MV-4-11 (cell line): ENCODE measurements at regions not wholly inside any gene's neighbourhood (a gene's known extent, or its start where the extent isn't known, plus 50 kb on each side); places are given as distances from the start of the nearest gene placed in this dataset.
A peak's percentile ranks its signal among the peaks of the same experiment; 100 is the strongest.

ENCODE experiments used
- DNase-seq: peaks from one replicate; lab custom pipeline; 2025; lab: John Stamatoyannopoulos, UW

DNA sequence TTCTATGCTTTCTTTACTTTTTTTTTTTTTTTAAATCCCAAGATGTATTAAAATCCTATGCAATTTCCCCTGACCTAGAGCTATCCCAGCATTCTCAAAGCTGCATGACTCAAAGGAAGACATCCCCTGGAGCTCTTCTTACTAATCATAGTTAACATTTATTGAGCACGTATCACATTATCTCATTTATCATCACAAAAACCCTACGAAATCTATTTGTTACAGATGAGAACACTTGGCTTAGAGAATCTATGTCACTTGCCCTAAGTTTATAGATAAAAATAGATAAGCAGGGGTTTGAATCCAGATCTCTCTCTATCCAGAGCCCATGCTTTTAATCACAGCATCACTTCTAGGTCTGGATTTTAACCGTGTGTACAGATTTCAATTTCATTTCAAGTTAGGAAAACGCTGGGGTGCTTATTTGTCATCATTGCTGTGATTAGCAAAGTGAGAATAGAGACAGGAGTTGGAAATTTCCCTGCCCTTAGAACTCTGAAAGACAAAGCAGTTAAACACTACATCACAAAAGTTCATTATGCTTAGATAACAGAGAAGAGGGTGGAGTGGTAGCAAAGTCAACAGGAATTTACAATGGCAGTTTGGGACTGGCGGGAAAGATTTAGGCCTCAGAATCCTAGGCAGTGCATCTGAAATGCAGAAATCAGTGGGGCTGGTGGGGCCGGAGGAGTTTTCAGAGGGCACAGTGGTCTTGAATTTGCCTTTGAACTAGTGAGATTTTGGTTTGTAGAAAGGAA is 177.7 kb upstream of the FRMD6 start:
- no peak for DNase-seq

GRCh38 chr14:51474854-51475253 is 176.9 kb upstream of the FRMD6 start:
- no peak for DNase-seq

- no peak for DNase-seq
Observed at GRCh38 chr14:51478175-51478621, 173.5 kb upstream of the FRMD6 start.

DNA sequence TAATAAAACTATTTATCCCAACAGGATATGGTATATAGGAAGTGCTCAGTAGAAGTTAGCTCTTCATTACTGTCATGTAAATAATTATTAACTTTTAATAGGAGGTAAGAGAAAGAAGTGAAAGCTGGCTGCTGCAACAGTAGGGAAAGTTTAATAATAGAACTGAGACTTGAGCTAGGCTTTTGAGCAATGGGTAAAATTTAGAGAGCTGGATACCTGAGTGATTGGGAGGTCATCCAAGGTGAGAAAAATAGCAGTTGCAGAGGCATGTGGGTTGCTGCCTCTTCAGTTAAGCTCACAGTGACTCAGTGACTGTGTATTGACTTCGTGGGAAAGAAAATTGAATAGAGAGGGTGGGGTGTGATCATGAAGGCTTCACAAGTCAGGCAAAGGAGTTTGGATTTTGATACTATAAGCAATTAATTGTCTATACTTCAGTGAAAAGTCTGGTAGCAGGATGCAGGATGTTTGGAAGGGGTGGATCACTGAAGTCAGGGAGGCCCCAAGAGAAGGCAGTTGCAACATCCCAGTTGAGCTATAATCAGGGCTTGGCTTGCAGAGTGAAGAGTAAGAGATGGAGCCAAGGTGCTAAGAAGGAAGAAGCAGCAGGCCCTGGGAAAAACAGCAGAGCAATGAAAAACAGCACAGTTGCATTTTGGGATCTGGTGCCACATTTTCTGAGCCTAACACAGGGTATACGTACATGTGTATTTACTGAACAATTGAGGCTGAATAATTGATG is 172.0 kb upstream of the FRMD6 start:
- DNase-seq = no peak

- DNase-seq = no peak
Observed at GRCh38 chr14:51481643-51482042, 170.1 kb upstream of the FRMD6 start.

DNA sequence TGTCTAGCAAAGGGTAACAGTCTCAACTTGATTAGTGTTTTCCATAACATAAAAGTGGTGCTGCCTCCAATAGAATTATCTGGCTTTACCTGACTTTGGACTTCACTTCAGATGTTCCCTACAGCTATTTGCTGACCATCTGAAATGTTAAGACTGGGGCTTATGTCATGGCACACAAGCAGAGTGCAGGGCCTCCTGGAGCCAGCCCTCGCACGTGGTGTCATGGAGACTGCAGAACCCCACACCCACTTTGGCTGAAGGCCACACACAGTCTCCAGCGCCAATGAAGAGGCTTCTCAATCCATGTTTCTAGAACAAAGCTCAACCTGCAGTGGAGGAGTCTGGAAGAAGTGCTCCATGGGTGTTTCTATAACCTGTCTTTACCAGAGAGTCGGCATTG is 169.6 kb upstream of the FRMD6 start:
- DNase-seq = no peak

GRCh38 chr14:51484485-51484884 is 167.2 kb upstream of the FRMD6 start:
- DNase-seq = no peak

DNA sequence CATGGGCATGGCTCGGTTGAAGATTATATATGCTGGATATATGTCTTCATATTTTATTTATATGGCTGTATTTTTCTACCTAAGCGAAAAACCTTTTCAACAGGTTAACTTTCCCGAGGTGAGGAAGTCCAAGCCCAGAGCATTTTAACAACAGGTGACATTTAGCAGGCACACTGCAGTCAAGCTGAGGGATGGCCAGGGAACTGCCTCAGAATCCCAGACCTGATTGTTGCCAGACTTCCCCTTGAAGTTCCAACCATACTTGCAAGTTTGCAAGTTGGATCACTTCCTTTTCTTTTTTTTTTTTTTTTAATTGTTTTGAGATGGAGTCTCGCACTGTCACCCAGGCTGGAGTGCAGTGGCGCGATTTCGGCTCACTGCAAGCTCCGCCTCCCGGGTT is 166.0 kb upstream of the FRMD6 start:
- no peak for DNase-seq

DNA sequence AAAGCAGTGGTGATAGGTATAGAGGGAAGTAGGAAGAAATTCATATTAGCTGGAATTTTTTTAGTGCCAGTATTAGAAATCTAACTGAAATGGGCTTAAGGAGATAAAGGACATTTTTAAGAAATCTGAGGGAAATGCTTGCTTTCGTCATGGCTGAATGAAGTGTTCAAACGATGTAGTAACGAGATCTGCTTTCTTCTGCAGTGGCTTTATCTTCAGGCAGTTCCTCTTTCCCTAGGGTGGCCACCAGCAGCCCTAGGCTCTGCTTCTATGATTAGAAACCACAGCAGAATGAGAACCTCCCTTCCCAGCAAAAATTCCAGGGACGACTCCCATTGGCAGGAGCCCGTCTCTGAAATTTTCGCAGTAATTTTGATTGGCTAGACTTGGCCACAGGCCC is 163.9 kb upstream of the FRMD6 start:
- peak; percentile 38 for DNase-seq

DNA sequence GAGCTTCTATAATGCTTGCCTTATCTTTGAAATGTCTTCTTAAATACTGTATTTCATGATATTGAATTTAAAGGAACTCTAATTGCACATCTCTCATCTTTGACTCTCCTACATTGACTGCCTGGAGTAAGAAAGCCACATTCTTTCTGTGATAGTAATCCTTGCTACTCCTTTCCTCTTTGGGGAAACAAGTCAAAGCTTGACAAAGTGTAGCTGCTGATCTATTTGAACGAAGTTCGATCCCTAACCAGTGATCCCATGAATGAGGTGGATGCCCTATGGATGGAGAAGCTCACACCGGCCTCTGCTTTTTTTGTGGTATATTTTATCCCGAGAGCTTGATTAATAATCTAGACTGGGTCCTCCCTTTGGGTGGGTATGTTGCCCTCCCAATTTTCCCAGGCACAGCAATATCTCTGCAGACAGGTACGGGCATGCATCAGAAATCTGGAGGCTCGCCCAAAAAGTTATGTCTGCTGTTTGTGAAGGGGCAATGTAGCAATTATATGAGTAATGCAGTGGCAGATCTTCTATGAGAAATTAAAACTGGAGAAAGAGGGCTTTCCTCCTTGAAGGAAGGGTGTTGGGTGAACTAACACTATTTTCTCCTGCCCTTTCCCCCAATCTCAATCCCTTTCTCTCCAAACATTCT is 163.0 kb upstream of the FRMD6 start:
- DNase-seq = no peak

DNA sequence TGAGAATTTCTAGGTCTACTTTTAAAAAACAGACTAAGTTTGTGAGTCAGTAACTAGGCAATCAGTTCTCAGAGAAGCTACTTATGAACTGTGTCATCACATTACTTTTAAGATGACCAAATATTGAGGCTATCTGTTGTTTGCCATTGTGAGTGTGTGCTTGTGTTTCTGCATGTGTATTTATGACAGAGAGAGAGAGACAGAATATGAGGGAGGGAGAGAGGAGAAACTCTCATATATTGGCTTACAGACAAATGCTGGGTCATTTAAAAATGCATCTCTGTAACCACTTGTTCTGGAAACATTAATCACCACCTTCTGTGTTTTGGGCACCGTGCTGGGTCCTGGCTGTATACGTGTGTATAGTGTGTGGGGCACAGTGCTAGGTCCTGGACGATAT is 161.5 kb upstream of the FRMD6 start:
- no peak for DNase-seq

GRCh38 chr14:51491036-51491545 is 160.6 kb upstream of the FRMD6 start:
- DNase-seq = no peak

GRCh38 chr14:51491776-51492175 is 159.9 kb upstream of the FRMD6 start:
- DNase-seq = no peak

GRCh38 chr14:51495319-51495718 is 156.4 kb upstream of the FRMD6 start:
- no peak for DNase-seq

GRCh38 chr14:51498411-51499227 is 153.1 kb upstream of the FRMD6 start:
- no peak for DNase-seq

DNA sequence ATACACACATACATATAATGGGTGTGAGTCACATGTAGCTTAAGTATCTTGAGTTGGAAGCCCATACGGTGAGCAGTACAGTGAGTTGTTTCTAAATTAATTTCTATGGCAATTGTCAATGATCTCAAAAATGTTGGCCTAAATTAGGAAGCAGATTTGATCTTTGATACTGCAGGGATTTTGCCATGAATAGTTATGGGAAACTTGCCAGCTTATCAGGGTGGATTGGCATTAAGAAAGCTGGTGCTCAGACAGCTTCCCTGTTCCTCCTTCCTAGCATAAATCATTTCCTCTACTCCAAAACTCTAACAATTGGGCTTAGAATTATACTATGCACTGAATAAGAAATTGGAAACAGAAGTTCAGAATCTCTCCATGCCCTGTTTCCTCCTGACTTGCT is 150.9 kb upstream of the FRMD6 start:
- no peak for DNase-seq

- DNase-seq = no peak
Observed at GRCh38 chr14:51501746-51502145, 150.0 kb upstream of the FRMD6 start.

DNA sequence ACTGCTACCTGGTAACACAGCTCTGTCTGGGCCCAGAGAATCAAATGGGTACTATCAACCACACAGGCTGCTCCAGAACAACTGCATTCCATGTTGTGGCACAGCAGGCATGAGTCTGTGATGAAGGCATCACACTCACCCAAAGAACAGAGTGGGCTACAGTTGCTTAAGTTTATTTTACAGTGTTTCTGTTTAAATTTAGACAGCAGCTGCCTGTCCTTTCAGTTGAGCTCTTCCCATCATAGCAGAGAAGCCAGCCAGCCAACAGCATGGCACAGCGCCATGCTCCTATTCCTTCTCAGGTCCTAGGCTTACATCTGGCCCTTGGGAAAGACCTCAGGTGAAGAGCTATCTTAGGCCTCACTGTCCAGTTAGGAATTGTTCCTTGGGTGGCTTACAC is 147.0 kb upstream of the FRMD6 start:
- DNase-seq = no peak

DNA sequence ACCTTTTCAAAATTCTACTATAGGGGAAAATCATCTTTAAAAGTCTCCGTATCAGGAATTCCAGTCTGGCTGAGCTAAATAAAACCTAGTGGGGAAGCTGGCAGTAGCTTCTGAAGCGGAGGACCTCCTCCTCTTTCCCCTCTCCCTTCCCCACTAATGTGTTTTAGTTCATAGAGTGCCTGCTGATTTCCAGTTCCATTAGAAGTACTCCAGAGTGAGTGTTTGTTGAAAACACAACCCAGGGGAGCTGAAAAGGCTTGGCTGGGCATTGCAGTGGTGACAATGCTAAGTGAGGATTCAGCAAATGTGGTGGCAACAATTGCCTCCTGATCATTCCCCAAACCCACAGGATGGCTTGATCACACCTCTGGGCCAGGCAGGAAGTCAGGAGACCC is 144.2 kb upstream of the FRMD6 start:
- no peak for DNase-seq

DNA sequence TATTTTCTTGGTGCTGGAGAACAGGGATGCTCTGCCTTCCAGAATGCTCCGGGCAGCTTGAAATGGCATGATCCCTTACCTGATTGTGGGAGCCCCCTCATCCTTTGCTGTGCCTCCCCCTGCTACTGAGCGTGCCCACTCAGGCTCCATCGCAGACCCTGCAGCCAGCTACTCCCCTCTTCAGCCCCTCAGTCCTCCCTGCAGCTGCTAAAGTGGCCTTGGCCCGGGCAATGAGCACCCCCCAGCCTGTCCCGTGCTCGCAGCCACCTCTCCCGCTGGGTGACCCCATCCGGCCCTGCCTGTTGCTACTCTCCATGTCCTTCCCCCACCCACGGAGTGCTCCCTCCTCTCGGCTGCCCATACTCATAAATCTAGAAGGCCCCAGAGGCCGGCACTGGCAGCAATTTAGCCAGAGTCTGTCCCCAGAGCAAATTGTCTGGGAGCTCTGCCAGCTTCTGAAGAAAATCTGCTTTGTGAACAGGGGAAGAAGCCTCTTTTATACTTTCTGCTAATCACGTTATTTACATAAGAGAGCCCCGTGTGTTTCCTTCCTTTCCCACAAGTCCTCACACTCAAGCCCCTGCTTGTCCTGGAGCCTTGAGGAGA is 143.7 kb upstream of the FRMD6 start:
- DNase-seq = no peak

DNA sequence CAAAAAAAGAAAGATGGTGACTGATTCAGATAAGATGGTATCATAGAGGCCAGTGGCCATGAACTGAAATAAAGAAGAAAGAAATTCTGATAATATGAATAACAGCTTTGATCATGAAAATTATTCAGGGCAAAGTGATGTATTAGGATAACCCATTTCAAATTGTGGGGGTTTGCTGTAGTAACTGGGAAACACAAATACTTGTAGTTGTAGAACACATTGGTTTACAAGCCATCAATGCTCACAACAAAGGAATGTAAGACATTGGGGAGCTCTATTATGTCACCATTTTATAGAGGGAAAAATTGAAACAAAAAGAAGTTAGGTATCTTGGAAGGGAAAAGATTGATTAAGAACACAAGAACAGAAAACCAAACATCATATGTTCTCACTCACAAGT is 140.4 kb upstream of the FRMD6 start:
- no peak for DNase-seq

- DNase-seq = no peak
Observed at GRCh38 chr14:51512316-51512715, 139.4 kb upstream of the FRMD6 start.
